Osteoblast (primary cell): ENCODE measurements at regions not wholly inside any gene's neighbourhood (a gene's known extent, or its start where the extent isn't known, plus 50 kb on each side); places are given as distances from the start of the nearest gene placed in this dataset.

Source experiments
- DNase-seq: peaks from one replicate; pipeline ENCODE4 v3.0.0; 2011; ENCODE audit warnings: low spot score, mixed read lengths; ENCODE audit not compliant: insufficient read length; ENCODE audit errors: missing footprints
- H2AFZ ChIP-seq: 2 replicates; pipeline ENCODE4 v1.6.0; 2011; ENCODE audit warnings: mild to moderate bottlenecking, low read length
- H3K27ac ChIP-seq: 2 replicates; pipeline ENCODE4 v1.5.1; 2011; ENCODE audit warnings: mild to moderate bottlenecking, low read depth, low read length, moderate library complexity
- H3K27me3 ChIP-seq: 2 replicates; pipeline ENCODE4 v1.6.0; 2012; ENCODE audit warnings: mild to moderate bottlenecking, control low read depth, inconsistent platforms, low read length, moderate library complexity; ENCODE audit not compliant: insufficient read depth
- H3K36me3 ChIP-seq: 2 replicates; pipeline ENCODE4 v1.5.1; 2011; ENCODE audit warnings: mild to moderate bottlenecking, low read length, control low read depth, moderate library complexity; ENCODE audit not compliant: insufficient read depth
- H3K4me1 ChIP-seq: 2 replicates; pipeline ENCODE4 v1.5.1; 2011; ENCODE audit warnings: mild to moderate bottlenecking, low read length, control low read depth, moderate library complexity; ENCODE audit not compliant: insufficient read depth
- H3K4me2 ChIP-seq: 2 replicates; pipeline ENCODE4 v1.6.0; 2011; ENCODE audit warnings: mild to moderate bottlenecking, low read length; ENCODE audit not compliant: insufficient read depth
- H3K4me3 ChIP-seq: fragments of 200-600 bp; sonication (generic); 3 replicates; pipeline ENCODE4 v1.5.1; 2012; ENCODE audit warnings: mild to moderate bottlenecking, low read length, inconsistent platforms; ENCODE audit not compliant: insufficient read depth
- H3K79me2 ChIP-seq: 2 replicates; pipeline ENCODE4 v1.6.0; 2012; ENCODE audit warnings: mild to moderate bottlenecking, low read length, control low read depth, inconsistent platforms; ENCODE audit not compliant: insufficient read depth
- H3K9me3 ChIP-seq: 2 replicates; pipeline ENCODE4 v1.5.1; 2011; ENCODE audit warnings: low read depth, low read length, control low read depth
- H4K20me1 ChIP-seq: 2 replicates; pipeline ENCODE4 v1.6.0; 2012; ENCODE audit warnings: mild to moderate bottlenecking, low read length, control low read depth; ENCODE audit not compliant: insufficient read depth
- CTCF ChIP-seq: IDR thresholded peaks from 2 replicates; pipeline ENCODE4 v1.5.1; 2011; ENCODE audit warnings: mild to moderate bottlenecking, low read depth, low read length, moderate library complexity; ENCODE audit errors: extremely low read depth

DNA sequence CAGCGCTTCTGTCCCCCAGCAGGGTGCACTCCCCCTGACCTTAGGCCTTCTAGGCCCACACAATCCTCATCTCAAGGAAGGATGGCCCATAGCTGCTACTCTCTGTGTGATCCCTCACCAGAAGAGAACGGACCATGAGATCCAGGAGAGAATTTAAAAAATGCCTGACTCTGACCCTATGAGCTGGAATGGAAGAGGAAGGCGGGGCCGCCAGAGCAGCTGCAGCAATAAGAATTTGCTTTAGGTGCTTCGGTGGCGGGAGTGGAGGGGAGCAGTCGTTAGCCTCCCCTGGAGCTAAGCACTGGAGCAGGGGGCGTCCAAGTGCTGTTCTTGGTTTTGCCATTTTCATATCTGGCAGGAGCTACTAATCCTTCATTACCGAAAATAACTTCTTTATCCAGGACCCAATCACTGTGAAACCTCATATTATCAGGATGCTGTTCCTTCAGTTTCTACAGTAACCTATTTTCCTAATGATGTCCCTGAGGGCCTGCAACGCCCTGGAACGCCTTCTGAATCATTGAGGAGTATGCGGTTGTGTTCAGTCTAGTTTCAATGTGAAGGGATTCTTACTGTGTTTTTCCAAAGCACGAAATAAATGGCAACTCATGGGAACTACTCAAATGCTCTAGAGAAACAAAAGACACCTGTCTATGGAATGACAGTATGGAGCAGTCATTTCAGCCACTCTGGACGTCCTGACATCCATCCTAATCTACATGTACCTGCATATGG lies 105.1 kb upstream of the SIX2 start:
- Histone ChIP-seq H3K4me3 (no peak overlapping the region), H3K9me3 (no peaks in the 10 kb centered on the region), H3K4me2 (no peak overlapping the region), H3K4me1 (peaks cover 6% of the 10 kb centered on the region), H3K36me3 (no peaks in the 10 kb centered on the region), H4K20me1 (no peaks in the 10 kb centered on the region), H3K27ac (no peak overlapping the region), H2AFZ (no peak overlapping the region), H3K79me2 (no peaks in the 10 kb centered on the region), H3K27me3 (peaks cover 3% of the 10 kb centered on the region)
- no peak for DNase-seq
- TF ChIP-seq CTCF, result no peak

DNA sequence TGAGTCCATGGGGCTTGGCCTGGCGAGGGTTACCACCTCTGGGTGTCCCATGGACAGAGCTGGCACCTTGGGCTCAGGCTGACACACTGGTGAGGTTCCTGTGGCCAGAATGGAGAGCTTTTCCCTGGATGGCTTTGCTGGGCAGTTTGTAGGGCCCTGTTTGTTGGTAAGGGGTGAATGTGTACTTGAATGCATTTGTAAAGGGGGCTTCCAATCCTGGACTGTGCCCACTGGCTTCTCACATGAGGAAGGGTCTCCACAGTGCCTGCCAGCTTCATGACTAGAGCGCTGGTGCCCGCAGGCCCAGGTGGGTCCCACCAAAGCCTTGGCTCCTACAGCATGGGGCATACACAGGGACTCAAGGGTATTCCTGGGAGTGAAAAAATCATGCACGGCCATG lies 103.5 kb upstream of the SIX2 start:
- H3K27me3 ChIP-seq, result peaks cover 3% of the 10 kb centered on the region
- no peak overlapping the region for H2AFZ ChIP-seq
- H4K20me1 ChIP-seq, result no peaks in the 10 kb centered on the region
- no peak overlapping the region for H3K27ac ChIP-seq
- H3K9me3 ChIP-seq, result no peaks in the 10 kb centered on the region
- H3K4me3 ChIP-seq, result no peak overlapping the region
- TF ChIP-seq CTCF, result no peak
- no peaks in the 10 kb centered on the region for H3K36me3 ChIP-seq
- no peak overlapping the region for H3K4me2 ChIP-seq
- DNase-seq, result no peak
- H3K4me1 ChIP-seq, result no peaks in the 10 kb centered on the region
- H3K79me2 ChIP-seq, result no peaks in the 10 kb centered on the region

GRCh38 chr2:45105050-45105582 lies 95.9 kb upstream of the SIX2 start:
- H3K9me3 ChIP-seq, result no peaks in the 10 kb centered on the region
- no peaks in the 10 kb centered on the region for H3K27me3 ChIP-seq
- H3K36me3 ChIP-seq, result no peaks in the 10 kb centered on the region
- no peaks in the 10 kb centered on the region for H4K20me1 ChIP-seq
- no peak for TF ChIP-seq CTCF
- H3K4me1 ChIP-seq, result no peaks in the 10 kb centered on the region
- H3K79me2 ChIP-seq, result no peaks in the 10 kb centered on the region
- H3K27ac ChIP-seq, result no peak overlapping the region
- H3K4me3 ChIP-seq, result no peak overlapping the region
- DNase-seq, result no peak
- H3K4me2 ChIP-seq, result no peak overlapping the region
- peak overlapping the region; percentile 18 for H2AFZ ChIP-seq

DNA sequence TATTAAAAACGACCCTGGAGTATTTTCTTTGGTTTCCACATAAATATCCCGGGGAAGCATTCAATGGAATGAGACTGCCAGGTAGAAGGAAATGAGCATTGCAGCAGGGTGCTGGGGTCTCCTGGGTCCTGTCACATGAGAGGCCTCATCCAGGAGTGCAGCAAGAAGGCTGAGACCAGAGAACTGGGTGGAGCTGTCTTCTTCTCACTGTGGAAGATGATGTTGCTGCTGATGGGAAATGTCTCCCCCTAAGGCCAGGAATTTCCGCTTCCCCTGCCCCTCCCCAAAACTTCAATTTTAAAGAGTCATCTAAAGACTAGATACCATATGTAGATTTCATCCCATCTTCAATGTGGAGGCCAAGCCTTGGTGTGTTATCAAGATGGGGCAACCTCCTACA lies 95.2 kb upstream of the SIX2 start:
- Histone ChIP-seq H3K79me2 (no peaks in the 10 kb centered on the region), H3K9me3 (no peaks in the 10 kb centered on the region), H3K4me2 (no peak overlapping the region), H4K20me1 (no peaks in the 10 kb centered on the region), H3K4me3 (no peak overlapping the region), H3K27ac (no peak overlapping the region), H3K4me1 (no peaks in the 10 kb centered on the region), H2AFZ (no peak overlapping the region), H3K36me3 (no peaks in the 10 kb centered on the region), H3K27me3 (no peaks in the 10 kb centered on the region)
- TF ChIP-seq CTCF, result no peak
- no peak for DNase-seq
